HuH-7.5 (cell line): ENCODE measurements at regions not wholly inside any gene's neighbourhood (a gene's known extent, or its start where the extent isn't known, plus 50 kb on each side); places are given as distances from the start of the nearest gene placed in this dataset.

Experiments
- DNase-seq: peaks from one replicate; pipeline ENCODE4 v3.0.0; 2011; ENCODE audit warnings: low spot score

DNA sequence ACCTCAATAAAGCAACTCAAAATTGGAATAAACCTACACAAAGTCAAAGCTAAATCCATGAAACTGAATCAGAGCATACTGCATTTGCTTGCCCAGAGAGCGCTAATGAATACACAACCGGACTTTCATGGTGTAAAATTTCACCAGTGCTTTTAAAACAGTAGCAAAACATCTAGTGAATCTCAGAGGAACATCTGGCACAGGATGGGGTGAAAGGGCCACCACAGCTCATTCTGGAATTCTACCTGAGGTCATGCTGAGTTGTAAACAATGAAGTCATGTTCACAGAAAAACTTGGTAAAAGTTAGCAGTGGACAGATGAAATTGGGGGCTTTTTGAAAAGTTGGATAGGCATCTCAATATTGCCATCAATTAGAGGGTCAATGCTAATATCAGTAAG, 125.6 kb upstream of the STXBP5 start:
- DNase-seq, result no peak

DNA sequence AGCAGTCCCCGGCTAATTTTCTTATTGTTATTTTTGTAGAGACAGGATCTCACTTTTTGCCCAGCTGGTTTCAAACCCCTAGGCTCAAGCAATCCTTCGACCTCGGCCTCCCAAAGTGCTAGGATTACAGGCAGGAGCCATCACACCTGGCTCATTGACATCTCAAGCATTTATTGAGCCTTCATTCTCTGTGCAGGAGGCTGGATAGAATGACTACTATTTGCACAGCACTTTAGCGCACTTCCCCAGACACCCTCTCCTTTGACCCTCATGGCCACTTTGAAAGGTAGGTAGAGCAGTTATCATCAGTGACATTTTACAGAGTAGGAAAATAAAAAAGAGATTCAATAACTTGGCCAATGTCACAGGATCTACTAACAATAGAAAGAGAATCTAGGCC, 124.0 kb upstream of the STXBP5 start:
- DNase-seq, result no peak

DNA sequence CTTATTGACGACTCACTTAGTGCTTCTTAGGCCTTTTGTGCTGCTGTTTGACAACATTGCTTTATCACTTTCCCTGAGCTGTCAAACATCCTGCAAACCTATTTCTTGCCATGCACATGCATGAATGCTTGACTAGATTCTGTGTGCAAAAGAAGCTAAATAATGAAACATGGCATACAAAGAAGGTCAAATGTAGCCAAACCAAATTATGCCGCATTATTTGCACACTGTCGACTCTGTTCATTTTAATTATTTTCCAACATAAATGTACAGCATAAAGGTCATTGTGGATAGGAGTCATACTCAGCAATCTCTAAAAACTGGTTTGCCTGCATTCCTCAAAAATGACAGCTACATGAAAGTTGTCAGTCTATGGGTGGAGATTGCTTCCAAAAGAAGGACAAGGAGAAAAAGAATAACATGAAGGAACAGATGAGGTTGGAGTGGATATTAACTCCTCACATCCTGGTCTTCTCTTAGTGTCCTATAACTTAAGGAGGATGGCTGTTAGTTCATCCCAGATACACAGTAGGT, 123.1 kb upstream of the STXBP5 start:
- DNase-seq, result no peak

DNA sequence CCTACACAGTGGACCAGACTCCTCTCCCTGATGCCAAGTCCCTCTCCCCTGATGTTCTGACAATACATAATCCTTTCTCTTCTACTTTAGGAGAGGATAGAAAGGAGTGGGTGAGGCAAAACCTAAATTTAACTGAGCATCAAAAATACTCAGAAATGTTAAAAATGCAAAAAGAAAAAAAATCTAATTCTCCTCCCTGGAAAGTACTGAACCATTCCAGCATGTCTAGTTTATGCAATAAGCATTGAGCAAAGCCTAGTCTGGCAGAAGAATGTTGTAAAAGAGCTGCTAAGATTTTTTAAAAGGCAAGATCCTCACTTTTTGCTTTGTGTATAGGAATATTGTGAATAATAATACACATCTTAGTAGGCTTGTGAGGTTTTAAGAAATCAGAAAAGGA, 116.6 kb upstream of the STXBP5 start:
- no peak for DNase-seq

DNA sequence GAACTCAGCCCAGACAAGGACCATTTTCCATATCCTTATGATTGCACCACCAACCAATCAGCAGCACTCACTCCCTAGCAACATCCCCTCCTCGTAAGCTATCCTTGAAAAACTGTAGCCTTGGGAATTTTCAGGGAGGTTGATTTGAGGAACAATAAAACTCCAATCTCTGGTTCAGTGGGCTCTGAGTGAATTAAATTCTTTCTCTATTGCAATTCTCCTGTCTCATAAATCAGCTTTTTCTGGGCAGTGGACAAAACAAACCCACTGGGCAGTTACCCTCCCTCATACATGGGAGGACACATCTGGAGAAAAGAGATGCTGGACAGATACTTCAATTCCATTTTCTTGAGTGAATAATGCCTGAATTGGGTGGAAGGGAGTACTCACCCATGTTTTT, 115.4 kb upstream of the STXBP5 start:
- no peak for DNase-seq

DNA sequence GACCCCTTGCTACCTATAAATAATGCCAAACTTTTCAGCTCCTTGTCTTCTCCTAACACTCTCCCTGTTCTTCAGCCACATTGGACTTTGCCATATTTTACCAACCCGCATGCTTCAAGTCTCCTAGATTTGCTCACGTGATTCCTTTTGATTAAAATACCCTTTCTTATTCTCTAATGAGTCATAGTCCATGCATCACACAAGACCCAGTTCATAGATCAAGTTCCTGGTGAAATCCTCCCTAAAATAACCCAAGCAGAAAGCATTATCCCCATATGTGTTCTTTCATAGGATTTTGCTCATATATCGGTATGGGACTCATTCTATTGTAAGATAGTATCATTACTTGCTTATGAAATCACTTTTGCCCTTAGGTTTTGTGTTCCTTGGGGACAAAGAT, 108.9 kb upstream of the STXBP5 start:
- DNase-seq, result no peak

DNA sequence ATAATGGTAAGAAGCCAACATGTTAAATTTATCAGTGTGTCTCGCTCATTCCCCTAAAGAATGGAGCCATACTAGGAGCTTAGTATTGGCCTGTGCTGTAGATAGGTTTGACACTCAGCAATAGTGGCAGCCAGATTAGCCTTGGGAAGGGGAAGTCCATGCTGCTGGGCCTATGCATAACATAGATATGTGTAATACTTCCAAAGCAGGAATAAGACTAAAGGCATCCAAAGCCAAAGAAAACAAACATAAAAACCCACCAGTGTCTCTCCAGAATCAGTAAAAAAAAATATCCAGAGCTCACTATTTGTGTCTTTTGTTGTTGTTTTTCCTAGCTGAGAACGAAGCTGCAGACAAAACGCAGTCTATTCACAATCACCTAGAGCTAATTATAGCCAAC, 104.2 kb upstream of the STXBP5 start:
- DNase-seq, result no peak

DNA sequence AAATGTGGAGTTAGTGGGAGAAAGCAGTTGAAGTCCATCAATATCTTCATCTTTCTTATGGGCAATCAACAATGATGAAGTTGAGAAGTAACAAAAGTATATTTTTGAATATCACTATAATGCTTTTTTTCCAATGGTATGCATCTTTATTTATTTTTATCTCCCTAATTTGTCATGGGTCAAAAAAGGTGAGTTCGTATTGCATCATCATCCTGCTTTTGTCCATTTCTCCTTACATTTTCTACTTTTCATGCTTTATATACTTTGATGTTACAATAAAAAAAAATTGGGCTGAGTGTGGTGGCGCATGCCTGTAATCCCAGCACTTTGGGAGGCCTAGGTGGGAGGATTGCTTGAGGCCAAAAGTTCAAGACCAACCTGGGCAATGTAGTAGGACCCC, 101.2 kb upstream of the STXBP5 start:
- DNase-seq, result no peak

DNA sequence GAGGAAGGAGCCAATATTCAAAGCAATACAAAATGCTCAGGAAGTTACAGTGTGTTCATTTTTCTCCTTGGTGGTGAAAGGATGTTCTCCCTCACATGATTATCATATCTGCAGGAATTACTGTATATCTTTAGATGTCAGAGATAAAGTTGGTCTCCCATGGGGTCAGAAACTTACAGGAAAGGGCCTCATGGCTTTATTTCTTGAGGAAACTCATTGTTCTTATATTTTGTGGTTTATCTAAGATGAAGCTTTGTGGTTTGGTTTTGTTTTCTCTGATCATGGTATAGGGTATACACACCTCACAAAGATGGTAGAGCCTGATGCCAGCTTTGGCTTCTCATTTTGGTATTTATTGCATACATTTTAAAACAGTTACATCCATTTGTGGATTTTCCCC, 100.5 kb upstream of the STXBP5 start:
- DNase-seq, result no peak

DNA sequence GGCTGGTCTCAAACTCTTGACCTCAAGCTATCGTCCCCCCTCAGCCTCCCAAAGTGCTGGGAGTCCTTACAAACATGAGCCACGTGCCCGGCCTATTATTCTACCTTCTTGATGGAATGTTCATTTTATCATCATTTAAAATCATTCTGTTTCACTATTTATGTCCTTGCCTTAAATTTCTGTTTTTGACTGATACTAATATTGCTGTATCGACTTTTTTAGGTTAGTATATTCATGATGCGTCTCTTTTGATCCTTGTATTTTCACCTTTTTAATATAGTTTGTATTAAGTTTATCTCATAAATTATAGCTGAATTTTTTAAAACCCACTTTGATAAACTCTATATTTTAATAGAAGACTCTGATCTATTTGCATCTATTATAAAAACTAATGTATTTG, 98.4 kb upstream of the STXBP5 start:
- DNase-seq, result no peak

DNA sequence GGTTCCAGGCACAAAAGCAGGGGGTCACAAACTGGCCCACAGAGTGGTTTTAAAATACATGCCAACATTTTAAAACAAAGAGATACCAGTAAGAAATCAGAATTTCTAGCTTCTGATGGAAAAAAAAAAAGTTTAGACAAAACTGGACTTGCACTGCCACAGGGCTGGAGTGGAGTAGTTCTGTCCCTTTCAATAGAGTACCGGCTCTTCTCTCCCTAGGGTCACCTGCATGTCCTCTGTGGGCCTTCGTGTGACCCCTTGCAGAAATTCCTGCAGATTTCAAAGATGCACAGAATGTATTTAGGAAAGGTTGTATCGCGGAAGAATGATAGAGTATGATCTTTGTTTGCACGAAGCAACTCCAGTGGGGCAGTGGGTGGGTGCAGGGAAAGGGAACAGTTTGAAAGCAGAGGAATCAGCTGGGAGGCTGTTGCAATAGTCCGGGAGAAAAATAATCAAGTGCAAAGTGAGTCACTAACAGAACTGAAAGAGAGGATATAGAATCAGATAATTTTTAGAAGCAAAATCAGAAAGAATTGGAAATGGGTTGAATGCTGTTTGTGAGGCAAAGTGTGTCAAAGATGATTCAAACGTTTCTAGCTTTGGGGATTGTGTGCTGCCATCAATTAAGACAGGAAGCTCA, 97.3 kb upstream of the STXBP5 start:
- peak; percentile 4 for DNase-seq

DNA sequence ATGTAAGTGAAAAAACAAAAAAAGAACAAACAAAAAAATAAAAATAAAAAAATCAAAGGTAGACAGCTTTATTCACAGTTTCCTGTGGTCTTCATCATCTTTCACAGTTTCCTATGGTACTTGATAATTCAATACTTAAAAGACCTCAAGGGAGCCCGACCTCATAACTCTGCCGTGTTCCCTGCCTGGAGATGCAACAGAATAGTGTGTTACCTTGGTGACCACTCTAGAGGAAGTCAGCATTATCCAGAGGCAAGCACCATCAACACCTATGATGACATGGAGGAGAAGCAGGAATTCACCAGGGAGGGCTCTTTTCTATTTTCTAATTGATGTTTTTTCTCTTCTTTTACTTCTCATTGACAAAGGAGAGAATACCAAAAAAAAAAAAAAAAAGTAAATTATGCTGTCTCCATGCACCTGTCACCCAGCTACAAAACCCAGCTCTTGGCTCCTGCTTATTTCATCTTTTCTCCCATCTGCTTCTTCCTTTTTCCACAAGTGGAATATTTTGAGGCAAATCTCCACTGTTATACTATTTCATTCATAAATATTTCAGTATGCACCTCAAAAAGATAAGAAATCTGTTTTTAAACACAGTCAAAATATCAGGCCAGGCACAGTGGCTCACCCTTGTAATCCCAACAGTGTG, 95.8 kb upstream of the STXBP5 start:
- no peak for DNase-seq

DNA sequence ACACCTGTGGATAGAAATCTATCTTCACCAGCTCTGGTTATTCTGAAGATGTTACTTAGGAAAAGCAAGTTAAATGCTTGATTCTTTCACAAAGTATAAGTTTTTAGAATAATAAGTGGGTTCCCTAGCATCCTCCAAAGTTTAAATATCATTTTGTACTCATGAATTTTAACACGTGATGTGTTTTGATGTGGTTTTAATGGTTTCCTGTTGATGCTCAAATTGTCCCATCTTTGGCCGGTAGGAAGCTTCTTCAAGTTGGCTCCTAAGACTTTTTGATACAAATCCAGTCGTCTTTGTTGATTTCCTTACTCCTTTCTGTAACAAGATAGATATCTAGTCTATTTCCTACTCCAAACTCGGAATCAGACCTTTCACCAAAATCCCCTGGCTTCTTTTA, 94.5 kb upstream of the STXBP5 start:
- DNase-seq, result no peak

DNA sequence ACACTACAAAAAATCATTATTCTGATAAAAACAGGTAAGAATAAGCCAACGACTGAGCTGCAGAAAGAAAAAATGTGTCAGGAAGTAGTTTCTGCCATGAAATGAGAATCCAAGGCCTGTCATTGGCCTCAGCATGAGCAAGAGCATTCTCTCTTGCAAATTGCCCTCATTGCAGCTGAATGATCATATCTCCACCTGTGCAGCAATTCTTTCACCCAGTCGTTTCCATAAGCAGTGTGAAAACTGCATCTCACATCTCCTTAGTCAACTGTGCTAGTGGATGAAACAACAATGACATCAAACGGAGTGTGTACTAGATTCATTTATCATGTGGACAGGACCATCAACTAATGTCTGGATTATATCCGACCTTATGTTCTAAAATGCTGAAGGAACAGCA, 88.2 kb upstream of the STXBP5 start:
- no peak for DNase-seq

DNA sequence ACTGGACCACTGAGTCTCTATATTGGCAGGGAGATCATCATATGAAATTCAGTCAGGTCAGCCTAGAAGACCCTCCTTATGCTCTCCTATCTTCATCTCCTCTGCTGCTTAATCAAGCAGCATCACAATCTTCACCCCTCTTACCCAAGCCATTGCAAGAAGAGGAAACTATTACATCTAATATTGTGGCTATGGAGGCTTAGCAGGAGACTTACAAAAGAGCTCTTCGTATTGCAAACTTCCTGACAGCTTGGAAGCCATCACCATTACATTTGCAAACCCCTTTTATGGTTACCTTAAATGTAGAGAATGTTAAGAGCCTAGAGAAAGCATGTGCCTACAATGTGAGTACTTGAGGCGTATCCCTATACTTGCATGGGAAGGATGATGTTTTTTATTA, 87.2 kb upstream of the STXBP5 start:
- DNase-seq, result no peak

DNA sequence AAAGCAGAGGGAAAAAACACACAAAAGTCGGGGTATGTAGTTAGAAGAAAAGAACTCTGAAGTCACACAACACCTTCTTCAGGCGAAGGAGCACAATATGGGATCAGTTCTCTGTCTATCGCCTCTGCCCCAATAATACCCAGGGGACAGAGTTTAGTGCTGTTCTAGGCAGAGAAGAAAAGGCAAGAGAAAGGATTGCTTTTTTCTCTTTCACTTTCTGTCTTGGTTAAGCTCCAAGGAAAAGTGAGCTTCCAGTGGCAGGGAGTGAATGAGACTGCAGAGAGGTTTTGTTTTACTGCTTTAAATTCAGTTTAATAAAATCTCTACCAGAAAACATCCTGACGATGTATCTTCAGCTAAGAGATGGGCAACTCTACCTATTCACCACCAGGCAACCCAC, 86.6 kb upstream of the STXBP5 start:
- DNase-seq, result no peak

DNA sequence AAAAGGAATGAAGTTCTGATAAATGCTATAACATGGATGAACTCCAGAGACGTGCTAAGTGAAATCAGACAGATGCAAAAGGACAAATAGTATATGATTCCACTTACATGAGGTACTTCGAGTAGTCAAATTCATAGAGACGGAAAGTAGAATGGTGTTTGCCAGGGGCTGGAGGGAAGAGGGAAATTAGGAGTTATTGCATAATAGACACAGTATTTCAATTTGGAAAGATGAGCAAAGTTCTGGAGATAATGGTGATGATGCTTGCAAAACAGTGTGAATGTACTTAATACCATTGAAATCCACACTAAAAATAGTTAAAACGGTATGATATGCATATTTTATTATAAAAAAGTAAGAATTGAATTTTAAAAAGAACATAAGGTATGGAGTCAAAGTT, 84.9 kb upstream of the STXBP5 start:
- no peak for DNase-seq

DNA sequence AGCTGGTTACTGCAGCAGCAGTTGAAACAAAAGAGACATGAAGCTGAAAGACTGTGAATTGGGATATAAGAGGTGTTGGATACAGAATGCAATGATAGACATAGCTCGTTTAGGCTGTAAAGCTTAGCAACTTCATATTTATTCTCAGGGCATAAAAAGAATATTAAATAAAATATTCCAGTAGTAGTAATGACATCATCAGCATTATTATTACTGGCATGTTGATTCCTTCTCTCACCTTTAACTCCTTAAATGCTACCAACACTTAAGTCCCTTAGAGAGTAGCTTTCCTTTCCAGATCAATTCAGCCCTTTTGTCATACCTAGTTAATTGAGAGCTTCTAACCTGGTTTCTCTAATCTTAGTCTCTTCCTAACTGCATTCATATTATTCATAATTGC, 81.4 kb upstream of the STXBP5 start:
- DNase-seq, result no peak

DNA sequence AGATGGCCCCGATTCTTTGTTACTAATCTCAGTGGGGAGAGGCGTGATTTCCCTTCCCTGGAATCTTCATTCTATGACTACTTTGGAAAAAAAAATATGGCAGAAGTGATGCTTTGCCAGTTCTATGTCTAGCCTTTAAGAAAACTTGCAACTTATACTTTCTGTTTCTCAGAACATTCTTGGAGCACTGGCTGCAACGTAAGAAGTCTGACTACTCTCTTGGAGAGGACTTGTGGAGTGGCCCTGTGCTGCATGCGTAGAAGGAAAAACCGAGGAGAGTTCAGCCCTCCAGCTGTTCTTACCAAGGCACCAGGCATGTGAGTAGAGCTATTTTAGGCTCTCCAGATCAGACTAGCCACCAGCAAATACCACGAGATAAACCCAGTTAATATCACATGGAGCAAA, 77.6 kb upstream of the STXBP5 start:
- no peak for DNase-seq

DNA sequence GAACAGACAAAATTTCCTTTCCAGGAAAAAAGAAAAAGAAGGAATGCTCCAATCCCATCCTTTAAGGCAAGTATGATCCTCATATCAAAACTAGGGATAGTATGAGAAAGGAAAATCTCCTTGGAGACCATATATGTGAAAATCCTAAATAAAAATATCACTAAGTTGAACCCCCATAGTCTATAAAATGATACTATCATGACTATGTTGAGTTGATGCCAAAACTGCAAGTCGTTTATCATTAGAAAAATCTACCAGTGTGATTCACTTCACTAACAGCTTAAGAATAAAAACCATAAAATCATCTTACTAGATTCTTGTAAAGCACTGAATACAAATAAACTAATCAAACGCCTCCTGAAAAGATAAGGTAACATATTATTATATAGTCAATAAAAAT, 76.6 kb upstream of the STXBP5 start:
- no peak for DNase-seq

DNA sequence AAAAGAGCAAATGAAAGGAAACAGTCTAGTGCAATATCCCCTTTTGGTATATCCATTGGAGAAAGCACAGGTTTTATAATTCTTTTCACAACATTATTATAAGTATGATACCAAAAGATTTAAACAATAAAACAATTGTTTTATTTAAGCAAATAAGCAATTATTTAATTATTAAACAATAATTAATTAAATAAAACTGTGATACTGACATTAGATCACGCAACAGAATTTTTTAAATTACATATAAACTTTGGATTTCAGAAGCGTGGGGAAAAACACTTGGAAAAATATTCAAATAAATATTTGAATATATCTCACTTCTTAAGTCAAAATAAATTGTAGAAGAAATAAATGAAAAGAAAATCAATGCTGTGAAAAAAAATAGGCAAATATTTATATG, 76.2 kb upstream of the STXBP5 start:
- DNase-seq, result no peak

DNA sequence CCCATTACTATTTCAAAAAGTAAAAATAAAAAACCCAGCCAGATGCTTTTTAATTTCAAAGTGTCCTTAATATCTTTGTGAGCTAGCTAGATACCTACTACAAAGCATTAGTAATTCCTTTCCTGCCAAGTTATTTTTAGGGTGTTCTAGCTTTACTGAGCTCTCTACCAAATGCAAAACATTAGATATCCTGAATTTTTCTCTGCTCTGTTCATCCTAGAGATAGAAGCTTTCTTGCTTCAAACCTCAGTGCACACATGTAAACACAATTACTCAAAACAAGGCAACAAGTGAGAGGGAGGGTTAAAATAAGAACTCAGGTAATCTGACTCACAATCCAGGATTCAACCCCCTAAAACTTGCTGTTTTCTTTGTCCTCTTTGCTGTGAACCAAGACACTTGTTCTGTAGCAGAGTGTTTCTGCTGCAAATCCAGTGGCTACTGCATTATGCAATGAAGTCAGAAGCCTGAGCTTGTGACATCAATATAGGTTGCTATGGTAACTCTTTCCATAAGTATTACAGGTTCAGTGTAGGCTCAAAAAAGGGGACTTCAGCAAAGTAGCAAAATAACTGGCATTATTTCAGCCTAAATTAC, 72.6 kb upstream of the STXBP5 start:
- no peak for DNase-seq

DNA sequence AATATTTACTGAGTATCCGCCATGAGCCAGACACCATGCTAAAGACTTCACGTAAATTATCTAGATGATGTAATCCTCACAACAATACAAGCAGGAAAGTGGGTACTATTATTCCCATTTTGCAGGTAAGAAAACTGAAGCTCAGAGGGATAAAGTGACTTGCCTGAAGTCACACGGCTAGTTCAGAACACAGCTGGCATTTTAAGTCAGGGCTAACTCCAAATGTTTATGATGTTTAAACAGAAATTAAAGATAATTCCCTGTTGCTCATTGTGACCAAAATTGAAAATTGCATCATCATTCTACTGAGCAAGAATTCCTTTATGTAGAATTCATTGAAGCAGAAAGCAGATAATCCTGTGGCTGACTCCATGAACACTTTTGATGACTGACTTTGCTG, 71.3 kb upstream of the STXBP5 start:
- DNase-seq, result no peak

DNA sequence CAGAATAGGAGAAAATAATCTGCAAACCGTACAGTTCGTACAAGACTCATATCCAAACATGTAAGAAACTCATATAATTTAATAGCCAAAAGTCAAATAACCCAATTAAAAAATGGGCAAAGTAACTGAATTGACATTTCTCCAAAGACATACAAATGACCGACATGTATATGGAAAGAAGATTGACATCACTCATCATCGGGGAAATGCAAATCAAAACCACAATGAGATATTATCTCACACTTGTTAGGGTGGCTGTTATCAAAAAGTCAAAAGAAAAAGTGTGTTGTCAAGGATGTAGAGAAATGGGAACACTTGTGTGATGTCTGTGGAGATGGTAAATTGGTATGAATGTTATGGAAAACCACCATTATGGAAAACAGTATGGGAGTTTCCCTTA, 70.5 kb upstream of the STXBP5 start:
- DNase-seq, result no peak
